CD14-positive monocyte (primary cell): ENCODE measurements at regions not wholly inside any gene's neighbourhood (a gene's known extent, or its start where the extent isn't known, plus 50 kb on each side); places are given as distances from the start of the nearest gene placed in this dataset.
"Not testable (repeated sequence)": the region's sequence is repeated elsewhere in the genome, so short reads cannot be mapped to it uniquely, and the experiment has no call there.

Experiments
- DNase-seq, 3 donors: peaks; one replicate each; pipeline ENCODE4 v3.0.0-alpha.2; 2011 to 2022
- H2AFZ ChIP-seq: 2 replicates; pipeline ENCODE4 v1.6.0; 2012; ENCODE audit warnings: mild to moderate bottlenecking, low read depth, low read length, inconsistent platforms; ENCODE audit not compliant: insufficient read depth, poor library complexity, severe bottlenecking
- H3K27ac ChIP-seq, 2 donors: 1 replicate in 1 of 2; 2 replicates in 1 of 2; pipeline ENCODE4 v1.5.1; 2012 to 2013; ENCODE audit warnings: low read length in 2 of 2, control low read depth in 1 of 2, inconsistent platforms in 1 of 2, low read depth in 1 of 2, mild to moderate bottlenecking in 1 of 2
- H3K27me3 ChIP-seq, 2 donors: one replicate each; pipeline versions ENCODE4 v1.6.0 to v1.6.1; 2011 to 2013; ENCODE audit warnings: low read length in 2 of 2; ENCODE audit not compliant: control insufficient read depth in 2 of 2, insufficient read depth in 2 of 2
- H3K36me3 ChIP-seq, 2 donors: replicated peaks in 1 of 2; 1 replicate in 1 of 2; 2 replicates in 1 of 2; pipeline versions ENCODE4 v1.5.1 to v1.6.1; 2012 to 2013; ENCODE audit warnings: low read length in 2 of 2, control low read depth in 1 of 2, inconsistent platforms in 1 of 2, mild to moderate bottlenecking in 1 of 2; ENCODE audit not compliant: insufficient read depth in 2 of 2, control insufficient read depth in 1 of 2
- H3K4me1 ChIP-seq, 2 donors: 1 replicate in 1 of 2; 2 replicates in 1 of 2; pipeline versions ENCODE4 v1.5.1 to v1.6.1; 2012 to 2013; ENCODE audit warnings: low read length in 2 of 2, control low read depth in 1 of 2, inconsistent platforms in 1 of 2, mild to moderate bottlenecking in 1 of 2, moderate library complexity in 1 of 2; ENCODE audit not compliant: insufficient read depth in 2 of 2, control insufficient read depth in 1 of 2
- H3K4me2 ChIP-seq: replicated peaks from 2 replicates; pipeline ENCODE3; 2012; ENCODE audit warnings: low read length, moderate library complexity, mild to moderate bottlenecking; ENCODE audit not compliant: poor library complexity, severe bottlenecking; ENCODE audit errors: extremely low read depth
- H3K4me3 ChIP-seq, 3 experiments: fragments of 200-600 bp in 1 of 3; sonication (generic) in 1 of 3; replicated peaks in 1 of 3; 1 replicate in 2 of 3; 2 replicates in 1 of 3; pipeline ENCODE4 v1.5.1; 2011 to 2013; ENCODE audit warnings: low read length in 3 of 3, mild to moderate bottlenecking in 3 of 3, control low read depth in 2 of 3, low read depth in 2 of 3, inconsistent platforms in 1 of 3, moderate library complexity in 1 of 3
- H3K79me2 ChIP-seq: 2 replicates; pipeline ENCODE4 v1.6.0; 2012; ENCODE audit warnings: mild to moderate bottlenecking, control low read depth, inconsistent platforms, low read length, moderate library complexity; ENCODE audit not compliant: insufficient read depth
- H3K9ac ChIP-seq: 2 replicates; pipeline ENCODE4 v1.6.0; 2017; ENCODE audit warnings: low read length, mild to moderate bottlenecking; ENCODE audit not compliant: insufficient read depth, poor library complexity, severe bottlenecking
- H3K9me3 ChIP-seq, 2 donors: replicated peaks in 1 of 2; 1 replicate in 1 of 2; 2 replicates in 1 of 2; pipeline versions ENCODE4 v1.5.1 to v1.6.1; 2012 to 2013; ENCODE audit warnings: low read length in 2 of 2, control low read depth in 1 of 2; ENCODE audit not compliant: control insufficient read depth in 1 of 2, insufficient read depth in 1 of 2
- H4K20me1 ChIP-seq: 2 replicates; pipeline ENCODE4 v1.6.0; 2012; ENCODE audit warnings: mild to moderate bottlenecking, low read length, control low read depth, moderate library complexity; ENCODE audit not compliant: insufficient read depth
- H3K27ac Mint-ChIP-seq, 7 donors: one replicate each; pipeline ENCODE4 v1.8.0; 2020; ENCODE audit warnings: mild to moderate bottlenecking in 7 of 7, mixed read lengths in 7 of 7, moderate library complexity in 6 of 7, inconsistent platforms in 2 of 7
- H3K27me3 Mint-ChIP-seq, 3 donors: one replicate each; pipeline ENCODE4 v1.8.0; 2021 to 2022; ENCODE audit warnings: low read depth in 3 of 3, mild to moderate bottlenecking in 3 of 3, mixed read lengths in 3 of 3, moderate library complexity in 3 of 3, inconsistent platforms in 1 of 3
- H3K36me3 Mint-ChIP-seq, 2 donors: one replicate each; pipeline ENCODE4 v1.8.0; 2020; ENCODE audit warnings: mixed read lengths in 2 of 2, inconsistent platforms in 1 of 2, mild to moderate bottlenecking in 1 of 2
- H3K4me1 Mint-ChIP-seq: one replicate; pipeline ENCODE4 v1.8.0; 2020; ENCODE audit warnings: mild to moderate bottlenecking, mixed read lengths
- H3K4me3 Mint-ChIP-seq, 2 donors: one replicate each; pipeline ENCODE4 v1.8.0; 2020; ENCODE audit warnings: mild to moderate bottlenecking in 2 of 2, mixed read lengths in 2 of 2, moderate library complexity in 1 of 2
- H3K9me3 Mint-ChIP-seq, 7 donors: one replicate each; pipeline ENCODE4 v1.8.0; 2020 to 2022; ENCODE audit warnings: mixed read lengths in 7 of 7, mild to moderate bottlenecking in 6 of 7, moderate library complexity in 6 of 7, inconsistent platforms in 2 of 7
- WGBS: methylation state at CpG from one replicate; pipeline ENCODE4 v1.1.5; 2013; ENCODE audit warnings: missing lambda C conversion rate; ENCODE audit not compliant: insufficient coverage; 5-methylcytosine and 5-hydroxymethylcytosine counted together
- intact Hi-C, 2 donors: fragments of 100-400 bp; cut with micrococcal nuclease; formaldehyde crosslinking; loops; one replicate each; pipeline versions ENCODE4 v1.15.0 to v1.15.1; 2023
- TF ChIP-seq, protein P1 (sequence below): fragments of 200-600 bp; IDR thresholded peaks from one replicate; pipeline ENCODE4 v1.8.0; 2022; ENCODE audit warnings: antibody characterized with exemption, mild to moderate bottlenecking

- no peaks in the 10 kb centered on the region for H3K36me3 ChIP-seq
- H3K9ac ChIP-seq = no peak overlapping the region
- no peak overlapping the region for H3K4me3 Mint-ChIP-seq
- no peak overlapping the region for H3K27ac ChIP-seq
- H3K9me3 Mint-ChIP-seq = peaks cover 0 to 6% (median 2%) of the 10 kb centered on the region in 7 donors
- no peak overlapping the region for H2AFZ ChIP-seq
- no peaks in the 10 kb centered on the region for H4K20me1 ChIP-seq
- no peak overlapping the region for H3K4me3 ChIP-seq
- no peak for DNase-seq
- H3K9me3 ChIP-seq = no peaks in the 10 kb centered on the region
- no peaks in the 10 kb centered on the region for H3K79me2 ChIP-seq
- H3K4me2 ChIP-seq = no peak overlapping the region
- TF ChIP-seq, protein P1, sequence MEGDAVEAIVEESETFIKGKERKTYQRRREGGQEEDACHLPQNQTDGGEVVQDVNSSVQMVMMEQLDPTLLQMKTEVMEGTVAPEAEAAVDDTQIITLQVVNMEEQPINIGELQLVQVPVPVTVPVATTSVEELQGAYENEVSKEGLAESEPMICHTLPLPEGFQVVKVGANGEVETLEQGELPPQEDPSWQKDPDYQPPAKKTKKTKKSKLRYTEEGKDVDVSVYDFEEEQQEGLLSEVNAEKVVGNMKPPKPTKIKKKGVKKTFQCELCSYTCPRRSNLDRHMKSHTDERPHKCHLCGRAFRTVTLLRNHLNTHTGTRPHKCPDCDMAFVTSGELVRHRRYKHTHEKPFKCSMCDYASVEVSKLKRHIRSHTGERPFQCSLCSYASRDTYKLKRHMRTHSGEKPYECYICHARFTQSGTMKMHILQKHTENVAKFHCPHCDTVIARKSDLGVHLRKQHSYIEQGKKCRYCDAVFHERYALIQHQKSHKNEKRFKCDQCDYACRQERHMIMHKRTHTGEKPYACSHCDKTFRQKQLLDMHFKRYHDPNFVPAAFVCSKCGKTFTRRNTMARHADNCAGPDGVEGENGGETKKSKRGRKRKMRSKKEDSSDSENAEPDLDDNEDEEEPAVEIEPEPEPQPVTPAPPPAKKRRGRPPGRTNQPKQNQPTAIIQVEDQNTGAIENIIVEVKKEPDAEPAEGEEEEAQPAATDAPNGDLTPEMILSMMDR = no peak
- H3K27me3 ChIP-seq = no peaks in the 10 kb centered on the region
- WGBS = 71% methylated on average over 1 of the region's 2 CpGs
- intact Hi-C loops = no loop called here
- H3K4me1 ChIP-seq = no peaks in the 10 kb centered on the region
- H3K27ac Mint-ChIP-seq = no peak overlapping the region
- no peaks in the 10 kb centered on the region for H3K36me3 Mint-ChIP-seq
- H3K27me3 Mint-ChIP-seq = peaks cover 0 to 1% (median 0%) of the 10 kb centered on the region in 3 donors
- no peaks in the 10 kb centered on the region for H3K4me1 Mint-ChIP-seq
Observed at GRCh38 chr13:54261856-54262255, 1233.2 kb downstream of the OLFM4 start.

GRCh38 chr13:54263868-54264267 lies 1235.3 kb downstream of the OLFM4 start:
- Histone ChIP-seq H3K27me3 (no peaks in the 10 kb centered on the region), H3K9me3 (no peaks in the 10 kb centered on the region), H3K4me3 (no peak overlapping the region), H3K36me3 (no peaks in the 10 kb centered on the region), H4K20me1 (no peaks in the 10 kb centered on the region), H3K4me1 (no peaks in the 10 kb centered on the region), H3K27ac (no peak overlapping the region), H3K4me2 (no peak overlapping the region), H3K9ac (no peak overlapping the region), H2AFZ (no peak overlapping the region), H3K79me2 (no peaks in the 10 kb centered on the region)
- intact Hi-C loops = no loop called here
- H3K27me3 Mint-ChIP-seq = peaks cover 0 to 1% (median 0%) of the 10 kb centered on the region in 3 donors
- H3K4me1 Mint-ChIP-seq = no peaks in the 10 kb centered on the region
- H3K9me3 Mint-ChIP-seq = peaks cover 2 to 13% (median 4%) of the 10 kb centered on the region in 7 donors
- no peak overlapping the region for H3K4me3 Mint-ChIP-seq
- H3K36me3 Mint-ChIP-seq = no peaks in the 10 kb centered on the region
- TF ChIP-seq, protein P1 = no peak
- DNase-seq = no peak
- no peak overlapping the region for H3K27ac Mint-ChIP-seq

DNA sequence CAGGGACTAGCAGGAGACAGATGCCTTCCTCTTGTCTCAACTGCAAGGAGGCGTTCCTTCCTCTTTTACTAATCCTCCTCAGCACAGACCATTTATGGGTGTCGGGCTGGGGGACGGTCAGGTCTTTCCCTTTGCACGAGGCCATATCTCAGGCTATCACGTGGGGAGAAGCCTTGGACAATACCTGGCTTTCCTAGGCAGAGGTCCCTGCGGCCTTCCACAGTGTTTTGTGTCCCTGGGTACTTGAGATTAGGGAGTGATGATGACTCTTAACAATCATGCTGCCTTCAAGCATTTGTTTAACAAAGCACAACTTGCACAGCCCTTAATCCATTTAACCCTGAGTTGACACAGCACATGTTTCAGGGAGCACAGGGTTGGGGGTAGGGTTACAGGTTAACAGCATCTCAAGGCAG lies 1238.6 kb downstream of the OLFM4 start:
- H3K36me3 ChIP-seq, DNase-seq, H3K79me2 ChIP-seq, H4K20me1 ChIP-seq, H3K4me1 Mint-ChIP-seq, H3K27me3 Mint-ChIP-seq, H3K27ac ChIP-seq, H3K9ac ChIP-seq, H3K27me3 ChIP-seq, intact Hi-C loops, H3K36me3 Mint-ChIP-seq, H3K4me1 ChIP-seq, H3K4me2 ChIP-seq, H2AFZ ChIP-seq, H3K9me3 ChIP-seq, H3K4me3 ChIP-seq, H3K27ac Mint-ChIP-seq, H3K4me3 Mint-ChIP-seq: not testable (repeated sequence)
- 56% methylated on average over 1 of the region's 6 CpGs for WGBS
- H3K9me3 Mint-ChIP-seq = peaks cover 4 to 18% (median 7%) of the 10 kb centered on the region in 7 donors
